ENCODE measurements at regions not wholly inside any gene's neighbourhood (a gene's known extent, or its start where the extent isn't known, plus 50 kb on each side); places are given as distances from the start of the nearest gene placed in this dataset.

- TF ChIP-seq CTCF (IDR thresholded peaks at IDR 0.05; ENCODE audit: low read depth, low read length): no peak
- no peaks in the 10 kb centered on the region for H3K36me3 ChIP-seq
- no peak overlapping the region for H3K4me3 ChIP-seq (ENCODE audit: low read depth, low read length)
- no peaks in the 10 kb centered on the region for H3K9me3 ChIP-seq (ENCODE audit: severe bottlenecking)
- no peak overlapping the region for H3K27ac ChIP-seq
- peaks cover 79% of the 10 kb centered on the region for H3K27me3 ChIP-seq (ENCODE audit: insufficient read depth, low read depth, severe bottlenecking)
- no peak for DNase-seq
These were observed 211.0 kb upstream of the SSTR4 start for GRCh38 chr20:22824077-22824476.

GRCh38 chr20:22825076-22825475 is 210.0 kb upstream of the SSTR4 start:
- TF ChIP-seq CTCF (IDR thresholded peaks at IDR 0.05; ENCODE audit: low read depth, low read length): no peak
- Histone ChIP-seq H3K27me3 (ENCODE audit: insufficient read depth, low read depth, severe bottlenecking) (peaks cover 83% of the 10 kb centered on the region), H3K4me3 (ENCODE audit: low read depth, low read length) (no peak overlapping the region), H3K27ac (no peak overlapping the region), H3K9me3 (ENCODE audit: severe bottlenecking) (no peaks in the 10 kb centered on the region), H3K36me3 (no peaks in the 10 kb centered on the region)
- no peak for DNase-seq

GRCh38 chr20:22825546-22825945 is 209.6 kb upstream of the SSTR4 start:
- H3K36me3 ChIP-seq: no peaks in the 10 kb centered on the region
- DNase-seq: no peak
- H3K27ac ChIP-seq: no peak overlapping the region
- H3K27me3 ChIP-seq (ENCODE audit: insufficient read depth, low read depth, severe bottlenecking): peaks cover 80% of the 10 kb centered on the region
- H3K9me3 ChIP-seq (ENCODE audit: severe bottlenecking): no peaks in the 10 kb centered on the region
- H3K4me3 ChIP-seq (ENCODE audit: low read depth, low read length): no peak overlapping the region
- no peak for TF ChIP-seq CTCF (IDR thresholded peaks at IDR 0.05; ENCODE audit: low read depth, low read length)

GRCh38 chr20:22826306-22827230 is 208.5 kb upstream of the SSTR4 start:
- Histone ChIP-seq H3K4me3 (ENCODE audit: low read depth, low read length) (no peak overlapping the region), H3K27me3 (ENCODE audit: insufficient read depth, low read depth, severe bottlenecking) (peaks cover 75% of the 10 kb centered on the region), H3K27ac (no peak overlapping the region), H3K9me3 (ENCODE audit: severe bottlenecking) (no peaks in the 10 kb centered on the region), H3K36me3 (no peaks in the 10 kb centered on the region)
- no peak for TF ChIP-seq CTCF (IDR thresholded peaks at IDR 0.05; ENCODE audit: low read depth, low read length)
- DNase-seq: no peak

GRCh38 chr20:22827916-22828315 is 207.2 kb upstream of the SSTR4 start:
- Histone ChIP-seq H3K36me3 (no peaks in the 10 kb centered on the region), H3K27ac (no peak overlapping the region), H3K4me3 (ENCODE audit: low read depth, low read length) (no peak overlapping the region), H3K27me3 (ENCODE audit: insufficient read depth, low read depth, severe bottlenecking) (peaks cover 66% of the 10 kb centered on the region), H3K9me3 (ENCODE audit: severe bottlenecking) (no peaks in the 10 kb centered on the region)
- TF ChIP-seq CTCF (IDR thresholded peaks at IDR 0.05; ENCODE audit: low read depth, low read length): no peak
- no peak for DNase-seq

Measured in WERI-Rb-1 (cell line).